ENCODE measurements at regions not wholly inside any gene's neighbourhood (a gene's known extent, or its start where the extent isn't known, plus 50 kb on each side); places are given as distances from the start of the nearest gene placed in this dataset.

- DNase-seq (ENCODE audit: low read depth) = no peak
These were observed 181.9 kb downstream of the PABPC4L start for GRCh38 chr4:134019657-134020056.

DNA sequence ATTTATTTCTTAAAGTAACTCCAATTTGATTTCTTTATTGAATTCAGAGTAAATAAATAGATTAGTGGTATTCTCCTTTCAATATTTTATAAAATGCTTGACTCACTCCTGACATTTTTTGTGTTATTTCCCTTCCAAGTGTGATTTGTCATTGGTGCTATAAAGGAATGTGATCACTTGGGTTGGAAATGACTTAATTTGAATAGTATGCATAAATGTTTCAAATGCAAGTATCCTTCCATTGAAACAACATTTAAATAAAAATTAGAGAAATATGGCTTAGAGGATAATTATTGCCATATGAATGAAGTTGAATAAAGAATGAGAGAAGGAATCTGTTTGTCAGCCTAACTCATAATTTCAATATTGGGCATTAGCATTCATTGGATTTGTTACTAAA lies 182.7 kb downstream of the PABPC4L start:
- DNase-seq (ENCODE audit: low read depth) = no peak

DNA sequence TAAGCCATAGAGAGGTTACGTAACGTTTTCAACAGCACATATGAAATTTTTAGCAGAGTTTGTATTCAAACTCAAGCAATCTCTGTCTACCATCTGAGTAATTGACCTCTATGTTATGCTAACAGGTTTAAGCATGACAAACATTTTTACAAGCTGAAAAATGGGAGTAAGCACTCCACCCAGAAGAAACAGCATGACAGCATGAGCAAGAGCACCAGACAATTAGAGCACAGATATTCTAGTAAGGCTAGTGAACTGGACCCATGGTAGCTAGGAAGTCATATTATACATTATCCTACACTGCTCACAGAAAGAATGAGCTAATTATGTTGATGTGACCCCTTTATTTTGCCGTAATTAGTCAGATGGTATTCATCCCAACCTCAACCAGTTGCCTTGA lies 200.5 kb downstream of the PABPC4L start:
- DNase-seq (ENCODE audit: low read depth) = no peak

DNA sequence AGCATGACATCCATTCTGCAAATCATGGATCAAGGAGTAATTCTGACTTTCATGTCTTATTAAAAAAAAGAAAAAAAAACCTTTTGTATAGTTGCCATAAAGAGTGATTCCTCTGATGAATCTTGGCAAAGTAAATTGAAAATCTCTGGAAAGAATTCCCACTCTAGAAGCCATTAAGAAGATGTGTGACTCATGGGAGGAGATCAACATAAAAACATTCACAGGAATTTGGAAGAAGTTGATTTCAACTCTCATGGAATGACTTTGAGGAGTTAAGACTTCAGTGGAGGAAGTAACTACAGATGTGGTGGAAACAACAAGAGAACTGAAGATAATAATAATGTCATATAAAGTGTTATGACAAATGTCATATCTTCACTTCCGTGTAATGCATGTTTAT lies 204.2 kb downstream of the PABPC4L start:
- DNase-seq (ENCODE audit: low read depth) = peak; percentile 0

DNA sequence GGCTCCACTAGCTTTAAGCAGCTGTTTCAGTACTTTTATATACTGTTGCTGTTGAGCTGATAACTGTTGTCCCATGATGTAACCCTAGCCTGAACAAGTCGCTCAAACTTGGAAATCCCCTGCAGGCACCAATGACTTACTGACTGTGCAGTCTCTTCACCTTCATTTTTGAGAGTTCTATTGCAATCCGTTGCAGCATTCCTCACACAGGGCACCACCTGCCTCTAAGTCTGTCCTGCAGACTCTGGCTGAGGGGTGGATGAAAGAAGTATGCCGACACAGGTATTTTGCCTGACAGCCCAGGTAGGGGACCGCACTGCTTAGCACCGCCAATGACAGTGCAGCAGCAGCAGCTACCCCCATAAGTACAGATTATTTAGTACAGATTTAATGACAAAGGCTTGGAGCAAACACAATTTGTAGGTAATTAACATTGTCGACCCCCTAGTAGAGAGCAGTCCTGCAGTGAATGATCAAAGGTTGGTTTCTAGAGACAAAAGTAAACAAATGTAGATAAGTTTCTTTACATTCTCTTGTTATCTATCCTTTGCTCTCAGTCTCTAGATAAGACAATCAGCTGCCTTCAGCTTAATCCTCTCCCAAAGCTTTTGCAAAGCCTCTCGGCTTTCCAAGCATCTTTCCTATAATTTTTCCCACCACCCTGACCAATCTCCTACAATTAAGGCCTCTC lies 205.0 kb downstream of the PABPC4L start:
- DNase-seq (ENCODE audit: low read depth) = no peak

DNA sequence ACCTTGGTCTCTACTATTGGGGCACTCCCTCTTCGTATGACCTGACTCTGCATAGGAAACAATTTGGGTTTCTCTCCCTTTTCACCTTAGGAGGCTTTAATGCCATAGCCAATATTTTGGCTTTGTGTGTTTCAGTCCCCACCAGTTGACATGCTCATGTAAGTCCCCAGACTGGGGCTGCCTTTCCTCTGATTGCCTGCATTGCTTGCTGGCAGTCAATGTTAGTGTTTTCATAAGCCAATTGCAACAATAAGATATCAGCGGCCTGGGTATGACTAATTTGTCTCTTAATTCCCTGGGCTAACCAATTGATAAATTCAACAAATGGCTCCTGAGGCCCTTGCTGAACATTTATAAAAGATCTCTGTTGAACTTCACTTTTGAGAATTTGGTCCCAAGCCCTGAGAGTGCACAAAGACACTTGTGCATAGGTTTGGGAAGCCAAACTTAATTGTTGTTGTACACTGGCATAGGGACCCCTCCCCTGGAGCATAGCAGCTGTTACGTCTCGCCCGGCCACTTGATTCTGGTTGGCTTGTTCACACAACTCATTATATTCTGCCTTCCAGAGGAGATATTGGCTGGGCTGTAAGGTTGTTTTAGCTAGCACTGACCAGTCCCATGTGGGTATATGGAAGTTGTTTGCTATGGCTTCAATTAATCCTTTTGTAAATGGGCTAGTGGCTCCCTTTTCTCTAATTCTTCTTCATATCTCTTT lies 206.2 kb downstream of the PABPC4L start:
- no peak for DNase-seq (ENCODE audit: low read depth)

GRCh38 chr4:133982533-133983224 lies 218.9 kb downstream of the PABPC4L start:
- no peak for DNase-seq (ENCODE audit: low read depth)

- DNase-seq (ENCODE audit: low read depth) = no peak
These were observed 220.3 kb downstream of the PABPC4L start for GRCh38 chr4:133981327-133981726.

DNA sequence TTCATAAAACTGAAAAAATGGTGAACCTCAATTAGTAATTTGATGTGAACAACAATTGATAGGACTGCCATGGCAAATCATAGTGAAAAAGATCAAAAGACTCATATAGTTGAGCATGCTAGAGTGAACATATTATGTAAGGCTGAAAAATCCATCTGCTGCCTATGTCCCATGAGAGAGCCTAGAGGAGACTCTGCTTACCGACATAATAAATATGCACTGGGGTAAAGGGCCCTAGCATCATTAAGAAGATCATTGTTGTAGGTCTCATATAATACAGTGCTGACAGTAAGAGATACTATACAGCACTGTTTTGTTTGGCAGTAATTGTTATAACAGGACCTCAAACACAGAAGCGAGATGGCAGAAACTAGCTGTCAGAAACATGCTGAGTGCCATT lies 229.0 kb downstream of the PABPC4L start:
- no peak for DNase-seq (ENCODE audit: low read depth)

- no peak for DNase-seq (ENCODE audit: low read depth)
These were observed 232.3 kb downstream of the PABPC4L start for GRCh38 chr4:133969202-133969848.

- no peak for DNase-seq (ENCODE audit: low read depth)
These were observed 233.4 kb downstream of the PABPC4L start for GRCh38 chr4:133968174-133968573.

DNA sequence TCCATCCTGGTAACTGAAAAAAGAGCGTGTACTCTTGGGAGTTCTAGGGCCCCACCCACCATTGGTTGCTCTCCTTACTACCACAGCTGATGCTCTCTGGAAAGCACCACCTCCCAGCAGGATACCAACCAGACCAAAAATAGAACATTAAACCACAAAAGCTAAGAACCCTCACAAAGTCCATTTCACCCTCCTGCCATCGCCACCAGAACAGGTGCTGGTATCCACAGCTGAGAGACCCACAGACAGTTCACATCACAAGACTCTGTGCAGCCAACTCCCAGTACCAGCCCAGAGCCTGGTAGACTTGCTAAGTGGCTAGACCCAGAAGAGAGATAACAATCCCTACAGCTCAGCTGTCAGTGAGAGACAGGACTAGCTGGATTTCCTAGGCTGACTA lies 240.6 kb downstream of the PABPC4L start:
- DNase-seq (ENCODE audit: low read depth) = no peak

DNA sequence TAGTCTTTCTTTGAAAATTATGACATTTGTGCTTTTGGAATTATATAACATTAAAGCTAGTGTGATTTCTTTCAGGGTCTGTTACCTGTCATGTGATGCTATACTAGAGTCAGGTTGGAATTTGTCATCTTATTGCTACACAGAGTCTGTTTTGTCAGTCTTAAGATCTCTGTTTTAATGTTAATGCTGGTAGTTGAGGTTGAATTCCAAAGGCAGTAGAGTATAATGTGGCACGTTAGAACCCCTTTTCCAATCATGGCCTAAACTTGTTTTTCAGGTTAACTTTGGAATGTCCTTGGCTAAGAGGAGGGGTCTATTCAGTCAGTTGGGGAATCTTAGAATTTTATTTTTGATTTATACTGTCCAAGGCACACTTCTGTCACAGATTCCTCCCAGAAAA lies 258.5 kb downstream of the PABPC4L start:
- no peak for DNase-seq (ENCODE audit: low read depth)

GRCh38 chr4:133938061-133938460 lies 263.5 kb downstream of the PABPC4L start:
- no peak for DNase-seq (ENCODE audit: low read depth)

DNA sequence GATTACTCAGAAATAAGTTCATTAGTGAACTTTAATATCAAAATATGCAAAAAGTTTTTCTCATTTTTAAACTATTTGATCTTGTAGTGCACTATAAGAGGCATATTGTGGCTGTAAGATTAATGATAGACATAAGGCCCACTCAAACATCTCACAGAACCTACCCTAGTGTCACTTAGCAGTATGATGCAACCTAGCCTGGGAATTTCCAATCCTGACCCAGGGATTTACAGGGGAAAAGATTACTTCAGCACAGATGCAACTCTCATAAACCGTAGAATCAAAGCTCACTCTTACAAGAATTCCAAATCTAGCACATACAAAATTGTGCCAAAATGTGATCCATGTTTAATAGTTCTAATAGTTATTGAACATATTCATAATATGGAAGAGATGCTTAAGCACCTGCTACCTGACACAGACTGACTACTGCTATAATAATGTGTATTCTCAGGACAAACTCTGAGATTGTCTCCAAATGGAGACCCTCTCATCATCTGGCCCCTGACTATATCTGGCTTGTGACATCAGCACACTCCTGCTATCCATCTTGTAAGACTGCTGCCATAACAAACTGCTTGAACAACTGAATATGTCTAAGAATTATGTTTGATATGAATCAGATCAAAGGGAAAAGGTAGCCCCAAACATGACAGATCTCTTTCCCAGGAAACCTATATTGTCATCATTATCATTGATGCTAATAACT lies 271.9 kb downstream of the PABPC4L start:
- no peak for DNase-seq (ENCODE audit: low read depth)

GRCh38 chr4:133921280-133922195 lies 280.1 kb downstream of the PABPC4L start:
- peak; percentile 1 for DNase-seq (ENCODE audit: low read depth)

- DNase-seq (ENCODE audit: low read depth) = no peak
These were observed 281.4 kb downstream of the PABPC4L start for GRCh38 chr4:133920236-133920635.

DNA sequence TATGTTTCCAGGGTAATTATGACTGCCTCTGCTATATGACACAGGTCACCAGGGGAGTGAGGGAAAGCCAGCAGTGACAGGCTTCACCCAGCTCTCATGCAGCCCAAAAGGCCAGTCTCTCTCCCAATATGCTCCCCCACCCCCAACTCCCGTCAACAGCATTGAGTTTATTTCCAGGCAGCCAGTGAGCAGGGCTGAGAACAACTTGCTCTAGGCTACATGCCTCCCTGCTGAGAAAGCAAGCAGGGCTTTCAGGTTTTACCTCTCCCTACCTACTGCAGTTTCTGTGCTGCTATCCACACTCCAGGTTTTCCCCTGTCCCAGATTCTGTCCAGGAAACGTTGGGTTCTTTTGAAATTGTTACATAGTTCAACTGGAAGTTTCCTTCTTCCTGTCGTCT lies 291.4 kb downstream of the PABPC4L start:
- DNase-seq (ENCODE audit: low read depth) = no peak

GRCh38 chr4:133903029-133903428 lies 298.6 kb downstream of the PABPC4L start:
- DNase-seq (ENCODE audit: low read depth) = no peak

DNA sequence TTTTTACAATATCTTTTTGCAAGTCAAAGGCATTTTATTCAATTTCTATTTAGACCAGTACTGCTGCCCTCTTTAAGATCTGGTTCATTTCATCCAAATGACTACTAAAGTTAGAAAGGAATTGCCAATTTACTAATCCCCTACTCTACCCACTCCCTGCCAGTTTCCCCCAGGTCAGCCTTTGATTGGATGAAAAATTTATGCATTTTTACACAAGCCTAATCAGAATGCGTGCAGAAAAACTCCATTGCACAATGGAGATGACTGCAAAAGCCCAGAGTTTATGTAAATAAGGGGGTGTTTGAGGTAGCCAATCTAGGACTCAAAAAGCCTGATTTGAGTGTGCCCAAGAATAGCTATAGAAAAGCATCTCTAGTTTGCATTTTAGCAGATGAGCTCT lies 310.6 kb downstream of the PABPC4L start:
- DNase-seq (ENCODE audit: low read depth) = no peak

GRCh38 chr4:133887723-133888122 lies 313.9 kb downstream of the PABPC4L start:
- DNase-seq (ENCODE audit: low read depth) = no peak

Measured in stromal cell of bone marrow (primary cell).